Testis (tissue), 2 donors: ENCODE measurements at regions not wholly inside any gene's neighbourhood (a gene's known extent, or its start where the extent isn't known, plus 50 kb on each side); places are given as distances from the start of the nearest gene placed in this dataset.

ENCODE experiments used
- DNase-seq: peaks from one replicate; pipeline ENCODE4 v3.0.0-alpha.2; 2019
- H3K27ac ChIP-seq, 2 donors: fragments of 200-600 bp; sonication (generic); one replicate each; pipeline ENCODE4 v1.5.1; 2019
- H3K27me3 ChIP-seq: fragments of 200-600 bp; sonication (generic); one replicate; pipeline ENCODE4 v1.5.1; 2019
- H3K36me3 ChIP-seq: fragments of 200-600 bp; sonication (generic); one replicate; pipeline ENCODE4 v1.5.1; 2017; ENCODE audit warnings: low read depth; ENCODE audit errors: missing control alignments
- H3K4me1 ChIP-seq: fragments of 200-600 bp; sonication (generic); one replicate; pipeline ENCODE4 v1.5.1; 2019
- H3K4me3 ChIP-seq, 2 donors: fragments of 200-600 bp; sonication (generic); one replicate each; pipeline ENCODE4 v1.5.1; 2017 to 2019
- H3K9me3 ChIP-seq: fragments of 200-600 bp; sonication (generic); one replicate; pipeline ENCODE4 v1.5.1; 2017
- POLR2A ChIP-seq: fragments of 450-650 bp; IDR thresholded peaks from one replicate; pipeline ENCODE4 v1.6.1; 2017; ENCODE audit warnings: antibody characterized with exemption, mild to moderate bottlenecking, moderate library complexity
- WGBS, 2 donors: methylation state at CpG; one replicate each; pipeline ENCODE4 v1.1.5; 2018; 5-methylcytosine and 5-hydroxymethylcytosine counted together
- intact Hi-C: fragments of 100-400 bp; cut with DNase I; formaldehyde crosslinking; loops from one replicate; pipeline ENCODE4 v1.15.1; 2023; ENCODE audit warnings: low total_unique reads
- TF ChIP-seq, protein P1 (sequence below), 3 experiments: fragments of 450-650 bp in 2 of 3; fragments of 200-600 bp in 1 of 3; sonication (generic) in 1 of 3; IDR thresholded peaks; one replicate each; pipeline ENCODE4 v1.5.1; 2016 to 2019; ENCODE audit warnings: antibody characterized with exemption in 3 of 3, mild to moderate bottlenecking in 2 of 3, moderate library complexity in 1 of 3

DNA sequence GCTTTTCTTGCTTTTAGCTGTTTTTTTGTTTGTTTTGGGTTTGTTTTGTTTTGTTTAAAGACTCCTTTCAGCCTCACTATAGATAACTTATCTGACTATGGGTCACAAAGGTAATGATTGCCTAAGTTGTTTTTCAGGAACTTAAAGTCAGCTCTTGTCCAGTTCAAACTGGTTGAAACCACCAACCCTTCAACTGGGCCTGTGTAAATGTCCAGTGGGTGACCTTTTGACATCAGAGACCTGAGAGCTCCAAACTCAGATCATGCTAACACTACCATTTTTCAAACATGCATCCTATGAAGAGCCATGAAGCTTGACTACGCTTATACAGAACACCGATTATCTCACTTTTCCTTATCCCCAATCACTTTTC, 144.6 kb upstream of the RMP24 start:
- intact Hi-C loops: no loop called here

DNA sequence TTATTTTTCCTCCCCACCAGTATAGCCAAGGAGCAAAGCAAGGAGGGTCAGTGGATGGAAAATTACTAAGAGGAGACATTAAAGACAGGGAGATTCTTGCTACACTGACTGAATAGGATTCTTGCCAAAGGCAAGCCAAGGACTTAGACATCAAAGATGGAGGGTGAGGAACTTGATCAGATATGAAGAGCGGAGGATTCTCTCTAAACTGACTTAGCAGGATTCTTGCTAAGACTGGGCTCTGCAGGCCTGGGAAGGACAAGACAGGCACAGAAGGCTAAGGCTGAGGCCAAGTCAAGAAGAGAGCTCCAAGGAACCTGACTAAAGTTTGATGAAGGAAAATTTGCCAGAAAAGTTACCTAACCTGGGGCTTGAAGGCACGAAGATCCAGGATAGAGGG, 143.9 kb upstream of the RMP24 start:
- no peak for TF ChIP-seq POLR2A
- TF ChIP-seq, protein P1, sequence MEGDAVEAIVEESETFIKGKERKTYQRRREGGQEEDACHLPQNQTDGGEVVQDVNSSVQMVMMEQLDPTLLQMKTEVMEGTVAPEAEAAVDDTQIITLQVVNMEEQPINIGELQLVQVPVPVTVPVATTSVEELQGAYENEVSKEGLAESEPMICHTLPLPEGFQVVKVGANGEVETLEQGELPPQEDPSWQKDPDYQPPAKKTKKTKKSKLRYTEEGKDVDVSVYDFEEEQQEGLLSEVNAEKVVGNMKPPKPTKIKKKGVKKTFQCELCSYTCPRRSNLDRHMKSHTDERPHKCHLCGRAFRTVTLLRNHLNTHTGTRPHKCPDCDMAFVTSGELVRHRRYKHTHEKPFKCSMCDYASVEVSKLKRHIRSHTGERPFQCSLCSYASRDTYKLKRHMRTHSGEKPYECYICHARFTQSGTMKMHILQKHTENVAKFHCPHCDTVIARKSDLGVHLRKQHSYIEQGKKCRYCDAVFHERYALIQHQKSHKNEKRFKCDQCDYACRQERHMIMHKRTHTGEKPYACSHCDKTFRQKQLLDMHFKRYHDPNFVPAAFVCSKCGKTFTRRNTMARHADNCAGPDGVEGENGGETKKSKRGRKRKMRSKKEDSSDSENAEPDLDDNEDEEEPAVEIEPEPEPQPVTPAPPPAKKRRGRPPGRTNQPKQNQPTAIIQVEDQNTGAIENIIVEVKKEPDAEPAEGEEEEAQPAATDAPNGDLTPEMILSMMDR (IDR thresholded peaks at IDR 0.05): no peak

More for the DNA sequence above, 144.6 kb upstream of the RMP24 start:
- Histone ChIP-seq H3K36me3 (no peaks in the 10 kb centered on the region), H3K27ac (no peak overlapping the region), H3K9me3 (no peaks in the 10 kb centered on the region), H3K4me3 (no peak overlapping the region), H3K4me1 (no peaks in the 10 kb centered on the region), H3K27me3 (no peaks in the 10 kb centered on the region)
- 97 to 98% methylated on average over 2 of the region's 2 CpGs for WGBS, 2 donors
- no peak for TF ChIP-seq POLR2A
- TF ChIP-seq, protein P1 (IDR thresholded peaks at IDR 0.05): no peak
- no peak for DNase-seq

DNA sequence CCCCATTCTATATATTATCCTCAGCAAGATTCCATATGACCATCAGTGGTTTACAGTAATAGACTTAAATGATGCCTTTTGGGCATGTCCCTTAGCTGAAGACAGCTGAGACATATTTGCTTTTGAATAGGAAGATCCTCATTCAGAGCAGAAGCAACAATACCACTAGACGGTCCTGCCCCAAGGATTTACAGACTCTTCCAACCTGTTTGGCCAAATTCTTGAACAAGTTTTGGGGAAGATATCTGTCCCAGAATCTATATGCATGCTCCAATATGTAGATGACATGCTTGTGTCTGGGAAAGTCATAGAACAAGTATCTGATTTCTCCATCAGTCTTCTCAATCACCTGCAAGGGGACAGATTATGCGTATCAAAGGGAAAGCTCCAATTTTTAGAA, 137.1 kb upstream of the RMP24 start:
- TF ChIP-seq, protein P1 (IDR thresholded peaks at IDR 0.05): no peak
- no peak for TF ChIP-seq POLR2A
- Histone ChIP-seq H3K36me3 (no peaks in the 10 kb centered on the region), H3K27me3 (no peaks in the 10 kb centered on the region), H3K27ac (no peak overlapping the region), H3K4me1 (no peaks in the 10 kb centered on the region), H3K4me3 (no peak overlapping the region), H3K9me3 (no peaks in the 10 kb centered on the region)
- intact Hi-C loops: no loop called here
- 85 to 91% methylated on average over 2 of the region's 2 CpGs for WGBS, 2 donors
- no peak for DNase-seq

More for the DNA sequence above, 143.9 kb upstream of the RMP24 start:
- intact Hi-C loops: no loop called here
- Histone ChIP-seq H3K27me3 (no peaks in the 10 kb centered on the region), H3K4me1 (no peaks in the 10 kb centered on the region), H3K4me3 (no peak overlapping the region), H3K36me3 (no peaks in the 10 kb centered on the region), H3K9me3 (no peaks in the 10 kb centered on the region), H3K27ac (no peak overlapping the region)
- DNase-seq: no peak
- WGBS, 2 donors: 88 to 91% methylated on average over 2 of the region's 2 CpGs

DNA sequence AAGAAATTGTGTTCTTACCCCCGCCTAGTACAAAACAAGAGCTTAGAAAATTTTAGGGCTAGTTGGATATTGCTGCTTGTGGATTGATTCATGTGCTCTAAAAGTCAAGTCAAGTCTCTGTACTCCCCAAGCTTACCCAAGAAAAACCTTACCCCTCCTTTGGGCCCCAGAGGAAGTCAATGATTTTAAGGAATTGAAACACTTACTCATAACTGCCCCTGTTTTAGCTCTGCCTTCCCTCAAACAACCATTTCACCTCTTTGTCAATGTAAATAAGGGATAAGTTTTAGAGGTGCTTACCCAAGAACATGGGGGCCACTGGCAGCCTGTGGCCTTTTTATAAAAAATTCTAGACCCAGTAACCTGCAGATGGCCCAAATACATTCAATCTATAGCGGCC, 136.6 kb upstream of the RMP24 start:
- intact Hi-C loops: no loop called here
- DNase-seq: no peak
- H3K9me3 ChIP-seq: no peaks in the 10 kb centered on the region
- 81 to 97% methylated on average over 2 of the region's 2 CpGs for WGBS, 2 donors
- TF ChIP-seq POLR2A: no peak
- TF ChIP-seq, protein P1 (IDR thresholded peaks at IDR 0.05): no peak
- H3K4me3 ChIP-seq: no peak overlapping the region
- H3K36me3 ChIP-seq: no peaks in the 10 kb centered on the region
- H3K4me1 ChIP-seq: no peaks in the 10 kb centered on the region
- H3K27ac ChIP-seq: no peak overlapping the region
- H3K27me3 ChIP-seq: no peaks in the 10 kb centered on the region

DNA sequence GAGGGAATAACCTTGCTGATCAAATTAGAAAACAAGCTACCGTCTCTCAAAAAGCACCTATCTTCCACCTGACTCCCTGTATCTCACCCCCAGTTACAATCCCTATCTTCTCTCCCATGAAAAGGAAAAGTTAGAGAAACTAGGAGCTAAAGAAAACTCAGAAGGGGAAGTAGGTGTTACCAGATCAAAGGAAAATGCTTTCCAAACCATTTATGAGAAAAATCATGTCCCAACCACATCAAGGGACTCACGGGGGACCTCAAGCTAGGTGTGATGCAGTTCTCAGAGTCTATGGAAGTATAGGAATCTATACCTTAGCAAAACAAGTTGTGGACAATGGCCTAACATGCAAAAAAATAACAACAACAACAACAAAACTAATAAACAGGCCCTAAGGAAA, 135.5 kb upstream of the RMP24 start:
- intact Hi-C loops: no loop called here
- WGBS, 2 donors: 78 to 81% methylated on average over 2 of the region's 2 CpGs

More for the DNA sequence above, 135.5 kb upstream of the RMP24 start:
- TF ChIP-seq, protein P1 (IDR thresholded peaks at IDR 0.05): no peak
- no peak for TF ChIP-seq POLR2A
- Histone ChIP-seq H3K27ac (no peak overlapping the region), H3K9me3 (no peaks in the 10 kb centered on the region), H3K4me1 (no peaks in the 10 kb centered on the region), H3K27me3 (no peaks in the 10 kb centered on the region), H3K4me3 (no peak overlapping the region), H3K36me3 (no peaks in the 10 kb centered on the region)
- DNase-seq: no peak
